ENCODE measurements at regions not wholly inside any gene's neighbourhood (a gene's known extent, or its start where the extent isn't known, plus 50 kb on each side); places are given as distances from the start of the nearest gene placed in this dataset.

DNA sequence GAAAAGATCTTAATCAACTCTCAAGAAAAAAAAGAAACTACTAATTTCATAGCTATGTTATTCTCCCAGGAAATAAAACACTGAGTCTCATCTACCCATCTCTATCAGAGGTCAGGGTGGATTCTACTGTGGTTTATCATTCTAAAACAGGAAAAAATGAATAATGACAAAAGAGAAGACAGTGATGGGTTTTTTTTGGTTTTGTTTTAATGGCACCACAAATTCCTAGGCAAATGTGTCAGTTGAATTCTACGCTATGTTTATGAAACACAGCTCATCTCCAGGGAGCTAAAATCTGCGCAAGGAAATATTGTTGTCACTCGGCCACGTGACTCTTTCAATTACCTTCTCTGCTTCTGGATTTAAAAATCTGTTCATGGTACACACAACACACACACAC lies 393.4 kb upstream of the SORCS1 start:
- TF ChIP-seq, protein P1, sequence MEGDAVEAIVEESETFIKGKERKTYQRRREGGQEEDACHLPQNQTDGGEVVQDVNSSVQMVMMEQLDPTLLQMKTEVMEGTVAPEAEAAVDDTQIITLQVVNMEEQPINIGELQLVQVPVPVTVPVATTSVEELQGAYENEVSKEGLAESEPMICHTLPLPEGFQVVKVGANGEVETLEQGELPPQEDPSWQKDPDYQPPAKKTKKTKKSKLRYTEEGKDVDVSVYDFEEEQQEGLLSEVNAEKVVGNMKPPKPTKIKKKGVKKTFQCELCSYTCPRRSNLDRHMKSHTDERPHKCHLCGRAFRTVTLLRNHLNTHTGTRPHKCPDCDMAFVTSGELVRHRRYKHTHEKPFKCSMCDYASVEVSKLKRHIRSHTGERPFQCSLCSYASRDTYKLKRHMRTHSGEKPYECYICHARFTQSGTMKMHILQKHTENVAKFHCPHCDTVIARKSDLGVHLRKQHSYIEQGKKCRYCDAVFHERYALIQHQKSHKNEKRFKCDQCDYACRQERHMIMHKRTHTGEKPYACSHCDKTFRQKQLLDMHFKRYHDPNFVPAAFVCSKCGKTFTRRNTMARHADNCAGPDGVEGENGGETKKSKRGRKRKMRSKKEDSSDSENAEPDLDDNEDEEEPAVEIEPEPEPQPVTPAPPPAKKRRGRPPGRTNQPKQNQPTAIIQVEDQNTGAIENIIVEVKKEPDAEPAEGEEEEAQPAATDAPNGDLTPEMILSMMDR (IDR thresholded peaks at IDR 0.05; ENCODE audit: low read depth, low read length): no peak
- Histone ChIP-seq H3K27ac (ENCODE audit: low read depth, low read length) (no peak overlapping the region), H3K9me3 (ENCODE audit: control insufficient read depth, insufficient read depth, low read length) (no peaks in the 10 kb centered on the region; the same call in 1 of the 2 replicates), H3K27me3 (ENCODE audit: control insufficient read depth, insufficient read depth, low read length) (no peaks in the 10 kb centered on the region), H3K4me3 (ENCODE audit: low read depth, low read length) (no peak overlapping the region)
- DNase-seq (ENCODE audit: low read depth, low spot score): no peak
- ChIA-PET POLR2A (no interaction called here), CTCF (no interaction called here)

DNA sequence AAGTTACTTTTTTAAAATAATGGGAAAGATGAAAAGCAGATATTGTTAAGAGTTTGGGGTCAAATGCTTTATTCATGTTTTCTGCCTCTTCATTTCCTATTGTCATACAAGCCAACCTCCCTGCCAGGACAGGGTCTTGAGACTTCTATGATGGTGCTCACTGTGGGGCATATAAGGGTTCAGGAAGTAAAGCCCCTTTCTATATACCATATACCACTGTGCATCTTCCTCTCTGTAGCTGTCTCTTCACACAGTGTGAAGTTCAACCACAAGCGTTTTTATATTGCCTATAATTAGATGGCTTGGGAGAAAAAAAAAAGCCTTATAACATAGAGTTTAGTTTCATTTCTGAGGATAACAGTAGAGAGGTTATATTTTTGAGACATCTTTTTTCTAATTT lies 389.8 kb upstream of the SORCS1 start:
- Histone ChIP-seq H3K9me3 (ENCODE audit: control insufficient read depth, insufficient read depth, low read length) (no peaks in the 10 kb centered on the region; the same call in 1 of the 2 replicates), H3K27me3 (ENCODE audit: control insufficient read depth, insufficient read depth, low read length) (no peaks in the 10 kb centered on the region), H3K27ac (ENCODE audit: low read depth, low read length) (no peak overlapping the region), H3K4me3 (ENCODE audit: low read depth, low read length) (no peak overlapping the region)
- DNase-seq (ENCODE audit: low read depth, low spot score): no peak
- POLR2A ChIA-PET: no interaction called here
- TF ChIP-seq, protein P1 (IDR thresholded peaks at IDR 0.05; ENCODE audit: low read depth, low read length): no peak
- CTCF ChIA-PET: no interaction called here

DNA sequence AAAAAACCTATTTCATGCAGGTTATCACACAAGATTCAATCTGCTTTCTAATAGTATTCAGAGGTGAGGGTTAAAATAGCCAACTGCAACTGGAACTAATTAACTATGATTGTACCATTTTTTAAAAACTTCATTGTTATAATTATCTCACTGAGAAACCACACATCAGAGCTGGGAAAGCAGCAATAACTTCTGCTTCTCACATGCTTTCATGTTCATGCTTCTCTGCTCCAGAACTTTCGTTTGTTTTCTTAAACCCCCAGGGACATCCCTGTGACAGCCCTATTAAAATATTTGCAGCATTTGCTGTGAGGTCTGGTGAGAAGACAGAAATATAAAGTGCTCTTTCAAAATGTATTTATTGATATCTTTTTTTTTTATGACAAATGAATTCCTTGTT lies 389.0 kb upstream of the SORCS1 start:
- Histone ChIP-seq H3K4me3 (ENCODE audit: low read depth, low read length) (no peak overlapping the region), H3K27me3 (ENCODE audit: control insufficient read depth, insufficient read depth, low read length) (no peaks in the 10 kb centered on the region), H3K27ac (ENCODE audit: low read depth, low read length) (no peak overlapping the region), H3K9me3 (ENCODE audit: control insufficient read depth, insufficient read depth, low read length) (no peaks in the 10 kb centered on the region; the same call in 1 of the 2 replicates)
- ChIA-PET CTCF (no interaction called here), POLR2A (no interaction called here)
- DNase-seq (ENCODE audit: low read depth, low spot score): no peak
- TF ChIP-seq, protein P1 (IDR thresholded peaks at IDR 0.05; ENCODE audit: low read depth, low read length): no peak

DNA sequence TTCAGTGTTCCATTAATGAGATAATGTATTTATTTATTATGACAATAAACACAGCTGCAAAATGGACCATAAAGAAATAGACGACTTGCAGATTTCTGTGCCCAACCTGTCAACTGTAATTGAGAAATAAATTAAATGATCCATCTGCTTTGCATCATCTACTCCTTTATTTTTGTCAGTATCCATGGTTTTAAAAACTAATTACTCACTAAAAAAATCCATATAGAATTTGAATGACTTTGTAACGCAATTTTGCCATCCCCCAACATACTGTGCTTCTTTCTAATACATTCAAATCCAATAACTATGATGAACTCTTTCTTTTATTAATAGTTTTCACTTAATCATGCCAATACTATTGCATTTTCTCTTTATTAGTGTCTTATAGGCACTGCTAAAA lies 388.5 kb upstream of the SORCS1 start:
- Histone ChIP-seq H3K4me3 (ENCODE audit: low read depth, low read length) (no peak overlapping the region), H3K27ac (ENCODE audit: low read depth, low read length) (no peak overlapping the region), H3K9me3 (ENCODE audit: control insufficient read depth, insufficient read depth, low read length) (no peaks in the 10 kb centered on the region; the same call in none of the 2 replicates), H3K27me3 (ENCODE audit: control insufficient read depth, insufficient read depth, low read length) (no peaks in the 10 kb centered on the region)
- ChIA-PET POLR2A (no interaction called here), CTCF (no interaction called here)
- TF ChIP-seq, protein P1 (IDR thresholded peaks at IDR 0.05; ENCODE audit: low read depth, low read length): no peak
- DNase-seq (ENCODE audit: low read depth, low spot score): no peak

DNA sequence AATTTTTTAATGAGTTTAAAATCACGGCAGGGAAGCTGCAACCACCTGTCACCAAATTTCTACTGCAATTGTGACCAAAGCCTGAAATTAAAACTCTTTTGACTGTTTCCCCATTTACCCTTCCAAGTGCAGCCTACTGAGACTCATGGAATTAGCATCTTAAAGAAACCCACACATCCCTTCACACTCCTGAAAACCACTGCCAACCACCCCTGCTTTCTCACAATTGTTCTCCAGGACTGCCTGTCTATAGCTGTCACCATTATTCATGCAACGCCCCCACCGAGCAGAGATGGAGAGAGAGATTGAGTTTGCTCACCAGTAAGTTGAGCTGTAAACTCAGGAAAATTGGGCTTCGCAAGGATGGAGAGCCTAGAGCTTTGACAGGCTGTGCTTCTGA lies 383.8 kb upstream of the SORCS1 start:
- POLR2A ChIA-PET: no interaction called here
- TF ChIP-seq, protein P1 (IDR thresholded peaks at IDR 0.05; ENCODE audit: low read depth, low read length): no peak
- H3K27me3 ChIP-seq (ENCODE audit: control insufficient read depth, insufficient read depth, low read length): no peaks in the 10 kb centered on the region
- no peak overlapping the region for H3K27ac ChIP-seq (ENCODE audit: low read depth, low read length)
- CTCF ChIA-PET: no interaction called here
- H3K4me3 ChIP-seq (ENCODE audit: low read depth, low read length): no peak overlapping the region
- DNase-seq (ENCODE audit: low read depth, low spot score): no peak
- H3K9me3 ChIP-seq (ENCODE audit: control insufficient read depth, insufficient read depth, low read length): peaks cover 20% of the 10 kb centered on the region
